Panc1 (cell line): ENCODE measurements at regions not wholly inside any gene's neighbourhood (a gene's known extent, or its start where the extent isn't known, plus 50 kb on each side); places are given as distances from the start of the nearest gene placed in this dataset.

ENCODE experiments used
- ATAC-seq: fragments of 200-7000 bp; cut with Tn5 transposase; 2 replicates; pipeline ENCODE4 v1.9.1; 2020; ENCODE audit warnings: mild to moderate bottlenecking, moderate library complexity
- BruUV-seq: library from RNA; stranded (reverse); fragments of 400-500 nt; replicated peaks from 2 replicates; lab custom pipeline; 2021; lab: Mats Ljungman, UMichigan
- CTCF ChIA-PET: fragments of 300-600 bp; sonication (Branson Sonifier 250); formaldehyde crosslinking; loops from one replicate; lab custom pipeline; 2022; ENCODE audit warnings: antibody characterized with exemption; lab: Charles Lee
- POLR2A ChIA-PET: fragments of 300-600 bp; sonication (Branson Sonifier 250); formaldehyde crosslinking; loops from one replicate; lab custom pipeline; 2022; ENCODE audit warnings: antibody characterized with exemption; lab: Charles Lee
- DNase-seq: peaks from one replicate; pipeline ENCODE4 v3.0.0-alpha.2; 2010; ENCODE audit warnings: low read depth, low spot score
- H3K27ac ChIP-seq: 2 replicates; pipeline ENCODE4 v1.5.1; 2011; ENCODE audit warnings: mild to moderate bottlenecking, low read length, inconsistent platforms
- H3K27me3 ChIP-seq: fragments of 200-500 bp; sonication (Bioruptor generic); 2 replicates; pipeline ENCODE4 v1.6.0; 2014; ENCODE audit warnings: low read length, inconsistent platforms; ENCODE audit not compliant: control insufficient read depth, insufficient read depth
- H3K36me3 ChIP-seq: fragments of 200-500 bp; sonication (Bioruptor generic); 2 replicates; pipeline ENCODE4 v1.5.1; 2014; ENCODE audit warnings: inconsistent platforms, mild to moderate bottlenecking, low read length, moderate library complexity; ENCODE audit not compliant: control insufficient read depth, insufficient read depth
- H3K4me1 ChIP-seq: 2 replicates; pipeline ENCODE4 v1.5.1; 2011; ENCODE audit warnings: inconsistent platforms, mild to moderate bottlenecking, low read length, moderate library complexity; ENCODE audit not compliant: control insufficient read depth, insufficient read depth
- H3K4me3 ChIP-seq, 2 experiments: 2 replicates each; pipeline ENCODE4 v1.5.1; 2011 to 2012; ENCODE audit warnings: low read depth in 2 of 2, low read length in 2 of 2, mild to moderate bottlenecking in 2 of 2, inconsistent platforms in 1 of 2, moderate library complexity in 1 of 2
- H3K9me3 ChIP-seq: fragments of 200-500 bp; sonication (Bioruptor generic); 2 replicates; pipeline ENCODE4 v1.5.1; 2014; ENCODE audit warnings: low read depth, mild to moderate bottlenecking, inconsistent platforms, low read length, moderate library complexity; ENCODE audit not compliant: control insufficient read depth, insufficient read depth
- POLR2AphosphoS5 ChIP-seq: IDR thresholded peaks from 2 replicates; pipeline ENCODE4 v1.6.1; 2012; ENCODE audit warnings: mild to moderate bottlenecking, low read depth, low read length, moderate library complexity
- REST ChIP-seq, 2 experiments: IDR thresholded peaks; 2 replicates each; pipeline ENCODE4 v1.6.1; 2011 to 2012; ENCODE audit warnings: low read depth in 2 of 2, control low read depth in 1 of 2, low read length in 1 of 2, mild to moderate bottlenecking in 1 of 2, moderate library complexity in 1 of 2; ENCODE audit not compliant: insufficient read depth in 1 of 2
- SIN3A ChIP-seq: IDR thresholded peaks from 2 replicates; pipeline ENCODE4 v1.6.1; 2012; ENCODE audit warnings: low read depth, mild to moderate bottlenecking, low read length, moderate library complexity, borderline replicate concordance; ENCODE audit not compliant: insufficient read depth
- TCF7L2 ChIP-seq: IDR thresholded peaks from 2 replicates; pipeline ENCODE4 v1.6.1; 2011; ENCODE audit warnings: mild to moderate bottlenecking, low read depth, low read length, inconsistent platforms
- in situ Hi-C: cut with HindIII; loops from 2 replicates; pipeline ENCODE4 v1.10.0; 2016; ENCODE audit warnings: low sequenced_read_pairs, low pct_unique_long_range_greater_than_20kb
- intact Hi-C: fragments of 100-400 bp; cut with micrococcal nuclease; formaldehyde crosslinking; loops from one replicate; pipeline ENCODE4 v1.10.0; 2022; ENCODE audit not compliant: unreplicated experiment
- TF ChIP-seq, protein P1 (sequence below): fragments of 450-650 bp; IDR thresholded peaks from 2 replicates; pipeline ENCODE4 v1.5.1; 2017; ENCODE audit warnings: mild to moderate bottlenecking

DNA sequence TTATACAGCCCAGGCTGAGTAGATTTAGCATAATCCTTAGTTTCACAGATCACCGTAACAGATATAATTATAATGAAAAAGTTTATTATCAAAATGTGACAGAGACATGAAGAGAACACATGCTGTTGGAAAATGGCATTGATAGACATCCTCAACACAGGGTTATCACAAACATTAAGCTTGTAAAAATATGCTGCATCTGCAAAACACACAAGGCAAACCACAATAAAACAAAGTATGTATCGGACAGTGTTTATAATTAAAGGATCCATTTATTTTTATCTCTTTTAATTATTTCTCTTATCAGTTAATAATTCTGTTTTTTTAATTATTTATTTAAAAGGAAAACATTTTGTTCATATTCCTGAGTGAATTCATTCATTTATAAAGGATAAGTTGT lies 829.9 kb upstream of the CDH9 start:
- no peak overlapping the region for H3K27ac ChIP-seq
- H3K9me3 ChIP-seq: no peaks in the 10 kb centered on the region
- no peaks in the 10 kb centered on the region for H3K27me3 ChIP-seq
- intact Hi-C loops (no loop called here), in situ Hi-C loops (no loop called here)
- DNase-seq: no peak
- ChIA-PET POLR2A (no interaction called here), CTCF (no interaction called here)
- no peaks in the 10 kb centered on the region for H3K36me3 ChIP-seq
- ATAC-seq: no peak
- H3K4me1 ChIP-seq: no peaks in the 10 kb centered on the region
- no TSS peak for BruUV-seq
- no peak for TF ChIP-seq REST (IDR thresholded peaks at IDR 0.05; ENCODE audit: insufficient read depth in 1 of 2, low read depth in 2 of 2, low read length in 1 of 2)
- TF ChIP-seq SIN3A: no peak
- TF ChIP-seq, protein P1, sequence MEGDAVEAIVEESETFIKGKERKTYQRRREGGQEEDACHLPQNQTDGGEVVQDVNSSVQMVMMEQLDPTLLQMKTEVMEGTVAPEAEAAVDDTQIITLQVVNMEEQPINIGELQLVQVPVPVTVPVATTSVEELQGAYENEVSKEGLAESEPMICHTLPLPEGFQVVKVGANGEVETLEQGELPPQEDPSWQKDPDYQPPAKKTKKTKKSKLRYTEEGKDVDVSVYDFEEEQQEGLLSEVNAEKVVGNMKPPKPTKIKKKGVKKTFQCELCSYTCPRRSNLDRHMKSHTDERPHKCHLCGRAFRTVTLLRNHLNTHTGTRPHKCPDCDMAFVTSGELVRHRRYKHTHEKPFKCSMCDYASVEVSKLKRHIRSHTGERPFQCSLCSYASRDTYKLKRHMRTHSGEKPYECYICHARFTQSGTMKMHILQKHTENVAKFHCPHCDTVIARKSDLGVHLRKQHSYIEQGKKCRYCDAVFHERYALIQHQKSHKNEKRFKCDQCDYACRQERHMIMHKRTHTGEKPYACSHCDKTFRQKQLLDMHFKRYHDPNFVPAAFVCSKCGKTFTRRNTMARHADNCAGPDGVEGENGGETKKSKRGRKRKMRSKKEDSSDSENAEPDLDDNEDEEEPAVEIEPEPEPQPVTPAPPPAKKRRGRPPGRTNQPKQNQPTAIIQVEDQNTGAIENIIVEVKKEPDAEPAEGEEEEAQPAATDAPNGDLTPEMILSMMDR: no peak
- no peak for TF ChIP-seq TCF7L2
- TF ChIP-seq POLR2AphosphoS5: no peak
- H3K4me3 ChIP-seq: no peak overlapping the region

DNA sequence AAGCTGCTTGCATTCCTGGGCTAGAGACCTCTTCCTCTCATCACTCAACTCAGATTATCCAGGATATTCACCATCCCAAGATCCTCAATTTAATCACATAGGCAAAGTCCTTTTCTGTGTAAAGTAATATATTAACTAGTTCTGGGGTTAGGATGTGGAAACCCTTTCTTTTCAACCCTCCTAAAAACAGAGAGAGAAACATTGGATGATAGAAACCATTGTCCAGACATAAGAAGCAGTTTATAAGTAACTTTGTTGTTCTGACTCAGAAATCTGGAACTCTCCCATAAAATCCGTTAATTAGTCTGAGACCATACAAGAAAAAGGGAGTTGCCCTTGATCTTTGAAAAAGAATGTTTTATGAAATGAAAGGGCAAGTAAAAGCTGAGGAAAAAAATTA lies 817.1 kb upstream of the CDH9 start:
- ChIA-PET CTCF (no interaction called here), POLR2A (no interaction called here)
- ATAC-seq (no peak), DNase-seq (no peak)
- TF ChIP-seq TCF7L2 (no peak), POLR2AphosphoS5 (no peak), SIN3A (no peak)
- intact Hi-C loops: no loop called here
- H3K9me3 ChIP-seq: no peaks in the 10 kb centered on the region
- H3K4me3 ChIP-seq: no peak overlapping the region
- H3K27me3 ChIP-seq: no peaks in the 10 kb centered on the region
- H3K36me3 ChIP-seq: no peaks in the 10 kb centered on the region
- no peak overlapping the region for H3K27ac ChIP-seq
- in situ Hi-C loops: no loop called here
- BruUV-seq: no TSS peak
- no peaks in the 10 kb centered on the region for H3K4me1 ChIP-seq

GRCh38 chr5:27854243-27854852 lies 816.0 kb upstream of the CDH9 start:
- ChIA-PET CTCF (no interaction called here), POLR2A (no interaction called here)
- no TSS peak for BruUV-seq
- no peak for ATAC-seq
- Histone ChIP-seq H3K27me3 (no peaks in the 10 kb centered on the region), H3K4me3 (no peak overlapping the region), H3K9me3 (no peaks in the 10 kb centered on the region), H3K36me3 (no peaks in the 10 kb centered on the region), H3K27ac (no peak overlapping the region), H3K4me1 (no peaks in the 10 kb centered on the region)
- in situ Hi-C loops: no loop called here
- no peak for TF ChIP-seq SIN3A
- DNase-seq: no peak
- intact Hi-C loops: no loop called here
